ENCODE measurements at regions not wholly inside any gene's neighbourhood (a gene's known extent, or its start where the extent isn't known, plus 50 kb on each side); places are given as distances from the start of the nearest gene placed in this dataset.

GRCh38 chr11:129308241-129308865, 67.3 kb upstream of the BARX2 start:
- TF ChIP-seq CTCF (conservative IDR thresholded peaks at IDR 0.05), result no peak
- no peak overlapping the region for H3K27ac ChIP-seq

- no peak overlapping the region for H3K27ac ChIP-seq
- no peak for TF ChIP-seq CTCF (conservative IDR thresholded peaks at IDR 0.05)
Observed at GRCh38 chr11:129307162-129307561, 68.5 kb upstream of the BARX2 start.

- TF ChIP-seq CTCF (conservative IDR thresholded peaks at IDR 0.05), result no peak
Observed at GRCh38 chr11:129302386-129303101, 73.1 kb upstream of the BARX2 start.

GRCh38 chr11:129300099-129300498, 75.5 kb upstream of the BARX2 start:
- H3K27ac ChIP-seq, result no peak overlapping the region
- no peak for TF ChIP-seq CTCF (conservative IDR thresholded peaks at IDR 0.05)

More at GRCh38 chr11:129302386-129303101, 73.1 kb upstream of the BARX2 start:
- no peak overlapping the region for H3K27ac ChIP-seq

GRCh38 chr11:129298988-129299387, 76.7 kb upstream of the BARX2 start:
- H3K27ac ChIP-seq, result no peak overlapping the region
- TF ChIP-seq CTCF (conservative IDR thresholded peaks at IDR 0.05), result no peak

GRCh38 chr11:129295746-129296145, 79.9 kb upstream of the BARX2 start:
- TF ChIP-seq CTCF (conservative IDR thresholded peaks at IDR 0.05), result no peak
- H3K27ac ChIP-seq, result no peak overlapping the region

GRCh38 chr11:129292771-129293170, 82.9 kb upstream of the BARX2 start:
- H3K27ac ChIP-seq, result peak overlapping the region; percentile 27
- TF ChIP-seq CTCF (conservative IDR thresholded peaks at IDR 0.05), result no peak

Measured in VCaP (cell line).